HG03064 (cell line): ENCODE measurements at regions not wholly inside any gene's neighbourhood (a gene's known extent, or its start where the extent isn't known, plus 50 kb on each side); places are given as distances from the start of the nearest gene placed in this dataset.
"Not testable (repeated sequence)": the region's sequence is repeated elsewhere in the genome, so short reads cannot be mapped to it uniquely, and the experiment has no call there.

Experiments used
- ATAC-seq: cut with Tn5 transposase; IDR thresholded peaks from one replicate; pipeline ENCODE4 v1.9.1; 2021; ENCODE audit warnings: low read depth; ENCODE audit not compliant: unreplicated experiment

- no peak for ATAC-seq
Measured at GRCh38 chr2:176562359-176563078, 293.3 kb downstream of the MTX2 start.

GRCh38 chr2:176565641-176566323 lies 296.5 kb downstream of the MTX2 start:
- ATAC-seq = no peak

- no peak for ATAC-seq
Measured at GRCh38 chr2:176566496-176566895, 297.3 kb downstream of the MTX2 start.

GRCh38 chr2:176566961-176567360 lies 297.7 kb downstream of the MTX2 start:
- ATAC-seq = no peak

- no peak for ATAC-seq
Measured at GRCh38 chr2:176567361-176567760, 298.1 kb downstream of the MTX2 start.

- ATAC-seq = no peak
Measured at GRCh38 chr2:176569574-176569973, 300.3 kb downstream of the MTX2 start.

GRCh38 chr2:176573612-176574483 lies 304.6 kb downstream of the MTX2 start:
- ATAC-seq = no peak

- no peak for ATAC-seq
Measured at GRCh38 chr2:176574484-176575236, 305.4 kb downstream of the MTX2 start.

GRCh38 chr2:176575237-176575744 lies 306.0 kb downstream of the MTX2 start:
- no peak for ATAC-seq

- no peak for ATAC-seq
Measured at GRCh38 chr2:176577054-176577453, 307.8 kb downstream of the MTX2 start.

- not testable (repeated sequence) for ATAC-seq
Measured at GRCh38 chr2:176578292-176578691, 309.1 kb downstream of the MTX2 start.

GRCh38 chr2:176579608-176580007 lies 310.4 kb downstream of the MTX2 start:
- ATAC-seq = no peak

GRCh38 chr2:176581557-176582165 lies 312.4 kb downstream of the MTX2 start:
- no peak for ATAC-seq

GRCh38 chr2:176582176-176582575 lies 312.9 kb downstream of the MTX2 start:
- ATAC-seq = no peak

- no peak for ATAC-seq
Measured at GRCh38 chr2:176582990-176583481, 313.8 kb downstream of the MTX2 start.

- no peak for ATAC-seq
Measured at GRCh38 chr2:176583607-176584006, 314.4 kb downstream of the MTX2 start.

GRCh38 chr2:176584333-176584732 lies 315.1 kb downstream of the MTX2 start:
- no peak for ATAC-seq

- ATAC-seq = no peak
Measured at GRCh38 chr2:176585291-176585690, 316.0 kb downstream of the MTX2 start.

- no peak for ATAC-seq
Measured at GRCh38 chr2:176585791-176586190, 316.5 kb downstream of the MTX2 start.

GRCh38 chr2:176589287-176589686 lies 320.0 kb downstream of the MTX2 start:
- no peak for ATAC-seq
